ENCODE measurements at regions not wholly inside any gene's neighbourhood (a gene's known extent, or its start where the extent isn't known, plus 50 kb on each side); places are given as distances from the start of the nearest gene placed in this dataset.
"Not testable (repeated sequence)": the region's sequence is repeated elsewhere in the genome, so short reads cannot be mapped to it uniquely, and the experiment has no call there.

DNA sequence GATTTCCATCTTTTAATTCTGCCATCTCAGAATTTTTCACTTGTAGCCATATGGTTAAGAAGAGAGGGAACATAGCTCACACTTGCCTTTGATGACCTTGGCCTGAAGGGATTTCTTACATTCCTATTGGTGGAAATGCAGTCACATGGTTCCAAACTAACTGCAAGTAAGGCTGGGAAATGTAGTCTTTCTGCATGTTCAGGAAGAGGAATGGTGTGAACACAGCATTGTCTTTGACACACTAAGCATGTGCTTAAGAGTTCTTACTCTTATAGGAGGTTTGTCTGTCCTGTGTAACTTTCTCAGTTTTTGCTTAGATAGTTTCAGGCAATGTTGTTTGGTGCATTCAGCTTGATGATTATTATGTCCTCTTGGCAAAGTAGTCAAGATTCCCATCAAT lies 119.8 kb upstream of the HMX1 start:
- not testable (repeated sequence) for TF ChIP-seq YY1 (IDR thresholded peaks at IDR 0.05; ENCODE audit: insufficient read depth, insufficient read length); ZNF274 (IDR thresholded peaks at IDR 0.05; ENCODE audit: low read depth, low read length); SUZ12 (IDR thresholded peaks at IDR 0.05; ENCODE audit: extremely low read depth, insufficient read depth, insufficient read length)
